Osteocyte (in vitro differentiated cells): ENCODE measurements at regions not wholly inside any gene's neighbourhood (a gene's known extent, or its start where the extent isn't known, plus 50 kb on each side); places are given as distances from the start of the nearest gene placed in this dataset.
A peak's percentile ranks its signal among the peaks of the same experiment; 100 is the strongest.

ENCODE experiments used
- DNase-seq: peaks from one replicate; pipeline ENCODE4 v3.0.0; 2021; ENCODE audit warnings: mixed read lengths; ENCODE audit not compliant: unreplicated experiment; ENCODE audit errors: extremely low spot score
- H3K27ac Mint-ChIP-seq: one replicate; pipeline ENCODE4 v1.8.0; 2021; ENCODE audit warnings: mild to moderate bottlenecking, mixed read lengths; ENCODE audit not compliant: unreplicated experiment
- H3K27me3 Mint-ChIP-seq: one replicate; pipeline ENCODE4 v1.8.0; 2021; ENCODE audit warnings: mixed read lengths; ENCODE audit not compliant: unreplicated experiment
- H3K36me3 Mint-ChIP-seq: one replicate; pipeline ENCODE4 v1.8.0; 2021; ENCODE audit warnings: mixed read lengths; ENCODE audit not compliant: unreplicated experiment
- H3K4me1 Mint-ChIP-seq: one replicate; pipeline ENCODE4 v1.8.0; 2021; ENCODE audit warnings: mixed read lengths; ENCODE audit not compliant: unreplicated experiment
- H3K4me3 Mint-ChIP-seq: one replicate; pipeline ENCODE4 v1.8.0; 2021; ENCODE audit warnings: mild to moderate bottlenecking, moderate library complexity, mixed read lengths; ENCODE audit not compliant: unreplicated experiment
- H3K9me3 Mint-ChIP-seq: one replicate; pipeline ENCODE4 v1.8.0; 2021; ENCODE audit warnings: mixed read lengths; ENCODE audit not compliant: unreplicated experiment
- TF ChIP-seq, protein P1 (sequence below): fragments of 200-600 bp; sonication (generic); IDR thresholded peaks from 2 replicates; pipeline ENCODE4 v1.5.0; 2021; ENCODE audit warnings: antibody characterized with exemption, mild to moderate bottlenecking, moderate library complexity

DNA sequence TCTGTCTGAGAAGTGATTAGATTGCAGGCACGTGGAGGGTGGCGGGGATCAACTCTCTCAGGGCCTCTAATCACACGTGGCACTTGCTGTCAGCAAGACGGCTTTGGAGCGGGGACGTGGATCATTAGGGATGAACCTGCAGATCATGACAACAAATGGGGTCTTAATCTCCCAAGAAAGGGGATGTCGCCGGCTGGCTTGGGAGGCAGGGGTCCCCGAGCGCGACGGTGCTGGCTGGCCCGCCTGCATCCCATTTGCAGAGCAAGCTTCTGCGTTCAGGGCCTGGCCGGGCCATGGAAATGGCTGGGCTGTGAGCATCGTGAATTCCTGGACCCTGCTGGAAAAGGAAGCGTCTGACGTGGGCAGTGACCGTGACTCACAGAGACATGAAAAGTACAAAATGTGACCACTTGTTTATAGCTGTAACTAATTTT lies 85.1 kb upstream of the SHOX start:
- Mint-ChIP-seq H3K4me3 (no peak overlapping the region), H3K27me3 (no peaks in the 10 kb centered on the region), H3K9me3 (peaks cover 8% of the 10 kb centered on the region), H3K4me1 (no peaks in the 10 kb centered on the region), H3K27ac (no peak overlapping the region), H3K36me3 (no peaks in the 10 kb centered on the region)
- DNase-seq = peak; percentile 76
- TF ChIP-seq, protein P1, sequence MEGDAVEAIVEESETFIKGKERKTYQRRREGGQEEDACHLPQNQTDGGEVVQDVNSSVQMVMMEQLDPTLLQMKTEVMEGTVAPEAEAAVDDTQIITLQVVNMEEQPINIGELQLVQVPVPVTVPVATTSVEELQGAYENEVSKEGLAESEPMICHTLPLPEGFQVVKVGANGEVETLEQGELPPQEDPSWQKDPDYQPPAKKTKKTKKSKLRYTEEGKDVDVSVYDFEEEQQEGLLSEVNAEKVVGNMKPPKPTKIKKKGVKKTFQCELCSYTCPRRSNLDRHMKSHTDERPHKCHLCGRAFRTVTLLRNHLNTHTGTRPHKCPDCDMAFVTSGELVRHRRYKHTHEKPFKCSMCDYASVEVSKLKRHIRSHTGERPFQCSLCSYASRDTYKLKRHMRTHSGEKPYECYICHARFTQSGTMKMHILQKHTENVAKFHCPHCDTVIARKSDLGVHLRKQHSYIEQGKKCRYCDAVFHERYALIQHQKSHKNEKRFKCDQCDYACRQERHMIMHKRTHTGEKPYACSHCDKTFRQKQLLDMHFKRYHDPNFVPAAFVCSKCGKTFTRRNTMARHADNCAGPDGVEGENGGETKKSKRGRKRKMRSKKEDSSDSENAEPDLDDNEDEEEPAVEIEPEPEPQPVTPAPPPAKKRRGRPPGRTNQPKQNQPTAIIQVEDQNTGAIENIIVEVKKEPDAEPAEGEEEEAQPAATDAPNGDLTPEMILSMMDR = no peak

DNA sequence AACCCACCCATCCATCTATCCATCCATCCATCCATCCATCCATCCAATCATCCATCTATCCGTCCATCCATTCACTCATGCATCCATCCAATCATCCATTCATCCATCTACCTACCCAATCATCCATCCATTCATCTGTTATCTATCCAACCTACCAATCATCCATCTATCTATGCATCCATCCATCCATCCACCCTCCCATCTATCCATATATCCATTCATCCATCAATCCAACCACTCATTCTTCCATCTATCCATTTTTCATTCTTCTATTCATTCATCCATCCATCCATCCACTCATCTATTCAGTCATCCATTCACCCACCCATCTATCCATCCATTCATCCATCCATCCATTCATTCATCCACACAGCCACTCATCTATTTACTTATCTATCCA lies 80.1 kb upstream of the SHOX start:
- TF ChIP-seq, protein P1 = no peak

DNA sequence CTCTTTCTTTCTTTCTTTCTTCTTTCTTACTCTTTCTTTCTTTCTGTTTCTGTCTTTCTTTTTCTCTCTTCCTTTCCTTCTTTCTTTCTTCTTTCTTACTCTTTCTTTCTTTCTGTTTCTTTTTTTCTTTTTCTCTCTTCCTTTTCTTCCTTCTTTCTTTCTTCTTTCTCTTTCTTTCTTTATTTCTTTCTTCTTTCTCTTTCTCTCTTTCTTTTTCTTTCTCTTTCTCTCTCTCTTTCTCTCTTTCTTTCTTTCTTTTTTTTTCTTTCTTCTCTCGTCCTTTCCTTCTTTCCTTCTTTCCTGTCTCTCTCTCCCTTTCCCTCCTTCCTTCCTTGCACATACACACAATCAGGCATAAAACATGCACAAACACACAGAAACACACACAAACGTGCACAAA lies 79.3 kb upstream of the SHOX start:
- Mint-ChIP-seq H3K27me3 (no peaks in the 10 kb centered on the region), H3K9me3 (peaks cover 7% of the 10 kb centered on the region), H3K4me1 (no peaks in the 10 kb centered on the region), H3K36me3 (no peaks in the 10 kb centered on the region), H3K27ac (no peak overlapping the region), H3K4me3 (no peak overlapping the region)
- DNase-seq = no peak
- TF ChIP-seq, protein P1 = no peak

More for the DNA sequence above, 80.1 kb upstream of the SHOX start:
- H3K9me3 Mint-ChIP-seq = peaks cover 7% of the 10 kb centered on the region
- no peak for DNase-seq
- no peaks in the 10 kb centered on the region for H3K4me1 Mint-ChIP-seq
- no peak overlapping the region for H3K27ac Mint-ChIP-seq
- H3K4me3 Mint-ChIP-seq = no peak overlapping the region
- H3K27me3 Mint-ChIP-seq = no peaks in the 10 kb centered on the region
- no peaks in the 10 kb centered on the region for H3K36me3 Mint-ChIP-seq

DNA sequence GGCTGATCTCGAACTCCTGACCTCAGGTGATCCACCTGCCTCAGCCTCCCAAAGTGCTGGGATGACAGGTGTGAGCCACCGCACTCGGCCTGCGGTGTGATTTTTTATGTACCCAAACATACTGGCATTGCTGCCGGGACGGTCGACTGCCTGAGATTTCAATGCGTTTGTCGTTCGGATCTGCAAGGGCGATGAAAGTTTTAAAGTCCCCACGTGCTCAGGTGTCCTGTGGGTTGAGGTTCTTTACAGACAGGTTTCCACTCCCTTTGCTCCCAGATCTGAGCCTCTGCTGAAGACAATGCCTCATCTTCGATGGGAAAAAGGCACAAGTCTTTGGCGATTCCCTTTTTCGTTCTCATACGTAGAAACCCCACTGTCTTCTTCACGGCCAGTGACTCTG lies 78.1 kb upstream of the SHOX start:
- H3K27me3 Mint-ChIP-seq = no peaks in the 10 kb centered on the region
- no peaks in the 10 kb centered on the region for H3K36me3 Mint-ChIP-seq
- peaks cover 4% of the 10 kb centered on the region for H3K9me3 Mint-ChIP-seq
- no peaks in the 10 kb centered on the region for H3K4me1 Mint-ChIP-seq
- H3K27ac Mint-ChIP-seq = no peak overlapping the region
- no peak overlapping the region for H3K4me3 Mint-ChIP-seq
- TF ChIP-seq, protein P1 = no peak
- peak; percentile 68 for DNase-seq

DNA sequence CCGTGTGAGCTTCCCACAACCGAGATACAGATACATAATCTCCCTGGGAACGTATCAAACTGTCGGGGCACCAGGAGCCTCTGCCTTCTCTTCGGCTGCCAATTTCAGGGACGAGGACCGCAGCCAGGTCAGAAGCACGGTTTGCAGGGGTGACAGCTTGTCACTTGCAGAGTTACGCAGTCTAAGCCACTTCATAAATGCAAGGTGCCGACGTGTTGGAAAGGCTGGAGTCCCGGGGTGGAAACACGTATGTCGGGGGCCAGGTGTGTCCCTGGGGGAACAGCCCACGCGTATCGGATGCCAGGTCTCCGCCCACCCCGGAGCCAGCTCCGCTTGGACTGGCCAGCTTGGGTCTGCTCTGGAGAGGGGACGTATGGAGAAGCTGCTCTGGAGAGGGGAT lies 76.3 kb upstream of the SHOX start:
- H3K4me3 Mint-ChIP-seq = no peak overlapping the region
- H3K9me3 Mint-ChIP-seq = peaks cover 4% of the 10 kb centered on the region
- no peak overlapping the region for H3K27ac Mint-ChIP-seq
- TF ChIP-seq, protein P1 = no peak
- no peaks in the 10 kb centered on the region for H3K27me3 Mint-ChIP-seq
- DNase-seq = peak; percentile 78
- no peaks in the 10 kb centered on the region for H3K36me3 Mint-ChIP-seq
- no peaks in the 10 kb centered on the region for H3K4me1 Mint-ChIP-seq
